GM18909 (cell line): ENCODE measurements at regions not wholly inside any gene's neighbourhood (a gene's known extent, or its start where the extent isn't known, plus 50 kb on each side); places are given as distances from the start of the nearest gene placed in this dataset.

Experiments
- ATAC-seq: cut with Tn5 transposase; IDR thresholded peaks from one replicate; pipeline ENCODE4 v1.9.1; 2021; ENCODE audit warnings: mild to moderate bottlenecking; ENCODE audit not compliant: unreplicated experiment, poor library complexity

GRCh38 chr10:120271696-120272095 is 185.3 kb upstream of the PLPP4 start:
- ATAC-seq, result no peak

- no peak for ATAC-seq
Measured at GRCh38 chr10:120272350-120272749, 184.7 kb upstream of the PLPP4 start.

- ATAC-seq, result no peak
Measured at GRCh38 chr10:120278069-120278468, 179.0 kb upstream of the PLPP4 start.

GRCh38 chr10:120279196-120279595 is 177.8 kb upstream of the PLPP4 start:
- no peak for ATAC-seq

- ATAC-seq, result no peak
Measured at GRCh38 chr10:120282421-120282820, 174.6 kb upstream of the PLPP4 start.

GRCh38 chr10:120282846-120283492 is 174.1 kb upstream of the PLPP4 start:
- ATAC-seq, result no peak

GRCh38 chr10:120285408-120285807 is 171.6 kb upstream of the PLPP4 start:
- no peak for ATAC-seq

GRCh38 chr10:120286280-120286679 is 170.7 kb upstream of the PLPP4 start:
- ATAC-seq, result no peak

GRCh38 chr10:120300513-120300912 is 156.5 kb upstream of the PLPP4 start:
- ATAC-seq, result no peak

GRCh38 chr10:120308589-120308988 is 148.4 kb upstream of the PLPP4 start:
- ATAC-seq, result no peak

GRCh38 chr10:120313715-120314114 is 143.3 kb upstream of the PLPP4 start:
- no peak for ATAC-seq

GRCh38 chr10:120314442-120314841 is 142.6 kb upstream of the PLPP4 start:
- ATAC-seq, result no peak

GRCh38 chr10:120318862-120319261 is 138.2 kb upstream of the PLPP4 start:
- no peak for ATAC-seq

- ATAC-seq, result no peak
Measured at GRCh38 chr10:120327675-120328074, 129.4 kb upstream of the PLPP4 start.

GRCh38 chr10:120328647-120329046 is 128.4 kb upstream of the PLPP4 start:
- ATAC-seq, result no peak

- ATAC-seq, result no peak
Measured at GRCh38 chr10:120335553-120335952, 121.5 kb upstream of the PLPP4 start.

GRCh38 chr10:120336306-120336910 is 120.6 kb upstream of the PLPP4 start:
- ATAC-seq, result no peak

GRCh38 chr10:120336911-120337540 is 120.0 kb upstream of the PLPP4 start:
- no peak for ATAC-seq

- ATAC-seq, result no peak
Measured at GRCh38 chr10:120342115-120342714, 114.8 kb upstream of the PLPP4 start.

GRCh38 chr10:120345186-120345585 is 111.8 kb upstream of the PLPP4 start:
- ATAC-seq, result no peak

- no peak for ATAC-seq
Measured at GRCh38 chr10:120347644-120348043, 109.4 kb upstream of the PLPP4 start.
